Muscle of arm (tissue), 1 donor: ENCODE measurements at regions not wholly inside any gene's neighbourhood (a gene's known extent, or its start where the extent isn't known, plus 50 kb on each side); places are given as distances from the start of the nearest gene placed in this dataset.

ENCODE experiments used
- DNase-seq: peaks from one replicate; pipeline ENCODE4 v3.0.0-alpha.2; 2013

DNA sequence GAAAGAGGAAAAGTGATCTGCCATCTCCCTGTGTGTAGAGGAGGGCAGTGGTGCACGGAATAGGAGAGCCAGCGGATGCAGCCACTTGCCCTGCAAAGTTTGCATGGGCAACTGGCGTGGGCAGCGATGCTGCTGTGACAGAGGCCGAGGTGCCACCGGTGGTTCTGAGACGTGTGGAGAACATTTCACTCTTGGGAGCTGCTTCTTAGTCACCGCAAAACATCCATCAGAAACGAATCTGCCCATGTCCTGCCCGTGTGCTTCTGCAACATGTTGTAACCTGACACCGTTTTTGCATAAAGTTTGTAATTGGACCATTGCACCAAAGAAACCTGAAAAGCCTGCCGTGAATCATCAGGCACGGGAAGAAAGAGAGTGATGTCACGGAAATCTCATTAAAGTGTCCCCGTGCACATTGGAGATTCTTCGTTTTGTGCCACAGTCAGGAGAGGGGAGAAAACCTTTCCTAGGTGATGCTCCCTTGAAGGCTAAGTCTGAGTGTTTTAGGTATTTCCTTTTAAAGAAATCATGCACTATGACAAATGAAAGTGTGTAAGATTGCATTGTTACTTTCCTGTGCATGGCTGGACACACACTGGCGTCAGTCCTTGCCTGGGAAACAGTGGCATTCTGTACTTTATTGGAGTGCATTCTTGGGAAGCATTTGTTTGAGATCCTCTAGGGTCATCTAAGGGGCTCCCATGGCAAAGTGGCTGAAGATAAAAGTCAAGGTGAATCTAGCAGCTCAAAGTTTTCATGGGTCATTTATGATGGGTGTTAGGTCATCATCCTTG is 302.6 kb downstream of the KLF6 start:
- no peak for DNase-seq

DNA sequence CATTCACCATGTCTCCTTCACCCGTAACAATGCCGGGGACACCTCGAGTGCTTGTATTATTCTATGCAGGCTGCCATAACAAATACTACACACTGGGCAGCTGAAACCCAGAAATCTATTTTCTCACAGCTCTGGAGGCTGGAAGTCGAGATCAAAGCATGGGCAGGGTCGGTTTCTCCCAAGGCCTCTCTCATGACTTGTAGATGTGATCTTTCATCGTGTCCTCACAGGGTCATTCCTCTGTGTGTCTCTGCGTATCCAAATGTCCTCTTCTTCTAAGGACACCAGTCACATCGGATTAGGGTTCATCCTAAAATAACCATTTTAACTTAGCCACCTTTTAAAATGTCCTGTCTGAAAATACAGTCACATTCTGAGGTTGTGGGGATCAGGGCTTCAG is 303.5 kb downstream of the KLF6 start:
- no peak for DNase-seq

DNA sequence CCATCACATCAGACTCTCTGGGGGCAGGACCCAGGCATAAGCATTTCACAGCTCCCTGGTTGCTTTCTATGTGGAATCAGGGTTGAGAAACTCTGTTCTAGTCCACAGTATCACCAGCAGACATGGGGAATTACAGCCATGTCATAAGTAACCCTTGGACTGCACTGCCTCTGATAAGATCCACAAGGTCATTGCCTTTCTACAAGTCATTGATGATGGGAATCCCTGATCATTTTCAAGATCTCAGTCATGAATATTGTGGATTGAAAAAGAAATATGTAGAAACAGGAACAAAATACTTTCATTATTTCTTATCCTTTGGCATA is 304.1 kb downstream of the KLF6 start:
- no peak for DNase-seq

DNA sequence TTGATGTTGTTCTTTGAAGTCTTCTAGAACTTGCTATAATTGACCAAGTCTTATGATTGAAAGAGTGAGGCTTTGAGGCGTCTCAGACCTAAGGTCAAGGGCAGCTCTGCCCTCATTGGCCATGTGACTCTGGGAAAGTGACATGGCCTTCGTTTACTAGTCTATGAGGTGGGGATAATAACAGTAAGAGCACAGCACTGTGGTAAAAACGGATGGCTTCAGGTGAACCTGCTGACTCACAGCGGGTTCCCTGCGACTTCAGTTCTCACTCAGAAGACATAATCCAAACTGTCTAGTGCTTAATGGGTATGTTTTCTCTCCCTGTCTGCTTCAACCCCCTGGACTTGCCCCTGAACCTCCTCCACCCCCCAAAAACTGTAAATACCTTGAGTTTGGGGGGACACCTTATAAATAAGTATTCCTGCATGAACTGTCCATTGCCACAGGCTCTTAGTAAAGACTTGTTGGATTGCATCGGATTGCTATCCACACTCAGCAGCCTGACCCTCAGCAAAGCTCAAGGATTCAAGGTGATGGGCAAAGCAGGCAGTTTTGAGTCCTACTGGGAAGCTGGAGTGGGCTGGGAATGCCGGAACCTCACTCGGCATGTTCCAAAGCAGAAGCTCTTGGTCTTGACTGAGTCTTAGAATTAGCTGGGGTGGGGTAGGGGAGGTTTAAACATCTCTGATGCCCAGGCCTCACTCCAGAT is 304.6 kb downstream of the KLF6 start:
- no peak for DNase-seq

DNA sequence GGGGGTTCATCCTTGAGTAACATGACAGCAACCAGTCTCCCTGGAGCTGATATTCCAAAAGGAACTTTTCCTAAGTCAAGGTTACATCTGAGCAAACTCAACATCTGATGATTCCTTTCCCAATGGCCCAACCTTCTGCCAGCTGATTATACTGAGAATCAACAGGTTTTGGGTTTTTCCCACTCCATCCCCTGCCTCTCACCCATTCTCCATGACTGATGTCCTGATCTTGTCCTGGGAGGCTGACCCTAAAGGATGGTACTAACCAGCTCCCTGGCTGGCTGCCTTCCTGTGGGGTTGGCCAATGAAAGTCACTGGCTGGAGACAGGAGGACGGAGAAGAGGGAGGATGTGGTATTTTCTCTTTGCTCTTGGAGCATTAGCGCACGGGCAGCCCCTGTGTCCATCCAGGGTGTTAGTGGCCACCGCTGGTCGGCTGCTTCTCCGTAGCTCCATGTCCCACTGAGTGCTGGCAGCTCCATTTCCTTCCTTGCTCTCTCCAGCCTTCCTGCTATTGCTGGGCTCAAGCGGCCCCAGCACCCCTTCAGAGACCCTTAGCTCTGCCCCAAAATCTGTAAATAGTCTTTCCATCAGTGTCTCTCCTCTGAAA is 306.2 kb upstream of the PITRM1 start:
- no peak for DNase-seq

DNA sequence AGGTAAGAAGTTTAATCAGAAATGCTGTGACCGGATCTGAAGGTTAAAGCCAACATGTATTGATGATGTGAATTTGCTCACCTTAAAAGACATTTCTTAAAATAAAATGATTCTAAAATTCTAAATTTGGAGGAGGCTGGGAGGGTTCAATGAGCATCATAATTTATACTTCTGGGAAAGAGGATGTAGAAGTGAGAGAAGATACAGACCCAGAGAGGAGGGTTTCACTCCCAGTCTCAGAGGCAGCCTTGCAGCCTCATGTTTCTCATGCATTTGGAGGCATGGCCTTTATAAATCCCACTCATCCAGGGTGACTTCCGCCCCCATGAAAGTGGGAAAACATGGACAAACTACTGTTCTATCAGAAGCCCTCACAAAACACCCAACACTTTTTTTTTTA is 305.6 kb upstream of the PITRM1 start:
- no peak for DNase-seq

DNA sequence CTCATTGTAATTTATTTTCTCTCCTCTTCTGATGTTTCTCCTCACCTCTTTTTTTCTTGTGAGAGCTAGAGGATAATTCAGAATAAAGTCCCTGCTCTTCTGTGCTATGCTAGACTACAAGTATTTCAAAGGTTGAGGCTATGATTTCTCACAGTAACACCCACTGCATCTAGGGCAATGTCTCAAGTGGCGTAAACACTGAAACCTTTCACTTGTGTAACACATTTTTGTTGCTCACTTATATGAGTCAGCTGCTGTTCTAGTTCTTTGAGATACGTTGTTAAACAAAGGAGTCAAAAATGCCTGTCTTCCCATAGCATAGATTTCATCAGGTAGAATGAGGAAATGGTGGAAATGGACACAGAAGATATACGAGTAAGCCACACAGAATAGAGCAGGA is 305.1 kb upstream of the PITRM1 start:
- no peak for DNase-seq

DNA sequence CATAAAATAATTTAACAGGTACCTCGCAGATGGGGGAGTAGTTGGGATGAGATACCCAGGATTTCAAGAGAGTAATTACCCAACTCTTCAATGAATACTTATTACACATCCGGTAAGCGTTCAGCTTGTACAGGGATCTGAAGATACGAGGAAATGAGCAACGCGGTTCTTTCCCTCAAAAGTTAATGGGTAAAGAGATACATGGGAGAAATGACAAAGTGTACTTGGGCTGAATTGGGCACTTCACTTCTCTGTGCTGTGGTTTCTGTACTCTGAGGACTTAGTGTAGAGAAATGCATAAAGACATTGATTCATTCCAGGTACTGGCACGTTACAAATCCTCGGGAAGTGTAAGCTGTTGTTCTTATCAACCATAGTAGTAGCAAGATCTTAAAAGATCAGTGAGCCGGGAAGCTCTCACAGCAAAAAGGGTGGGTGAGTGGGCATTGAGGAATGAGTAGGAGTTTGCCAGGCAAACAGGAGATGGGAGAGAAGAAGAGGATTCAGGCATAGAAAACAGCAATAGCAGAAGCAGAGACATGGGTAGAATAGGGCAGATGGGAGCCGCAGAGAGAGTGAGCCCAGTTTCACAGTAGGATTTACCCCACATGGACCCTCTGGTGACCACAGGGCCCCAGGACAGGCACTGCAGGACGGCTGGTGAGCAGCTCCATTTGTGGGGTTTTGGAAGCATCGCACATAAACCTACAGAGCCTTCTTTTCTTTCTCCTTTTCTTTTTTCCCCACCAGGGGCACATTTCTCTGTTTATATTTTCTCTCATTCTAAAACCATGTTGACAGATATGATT is 304.3 kb upstream of the PITRM1 start:
- no peak for DNase-seq

GRCh38 chr10:3476186-3476585 is 303.6 kb upstream of the PITRM1 start:
- no peak for DNase-seq

DNA sequence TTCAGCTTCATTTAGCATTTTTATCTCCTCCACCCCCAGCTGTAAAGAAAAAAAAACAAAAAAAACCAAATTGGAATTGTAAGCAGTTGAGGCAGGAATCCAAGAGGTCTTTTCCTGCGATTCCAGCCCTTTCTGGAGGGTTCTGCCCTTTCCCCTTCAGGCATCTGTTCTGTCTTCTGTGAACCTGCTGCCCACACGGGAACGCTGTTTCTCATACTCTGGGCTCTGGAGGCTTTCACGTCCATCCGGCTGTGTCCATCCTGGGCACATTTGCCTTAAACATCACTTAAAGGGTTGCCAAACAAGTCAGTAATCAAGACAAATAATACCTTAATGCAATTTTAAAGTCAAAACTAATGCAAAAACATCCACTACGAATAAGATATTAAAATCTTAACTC is 302.8 kb upstream of the PITRM1 start:
- no peak for DNase-seq

DNA sequence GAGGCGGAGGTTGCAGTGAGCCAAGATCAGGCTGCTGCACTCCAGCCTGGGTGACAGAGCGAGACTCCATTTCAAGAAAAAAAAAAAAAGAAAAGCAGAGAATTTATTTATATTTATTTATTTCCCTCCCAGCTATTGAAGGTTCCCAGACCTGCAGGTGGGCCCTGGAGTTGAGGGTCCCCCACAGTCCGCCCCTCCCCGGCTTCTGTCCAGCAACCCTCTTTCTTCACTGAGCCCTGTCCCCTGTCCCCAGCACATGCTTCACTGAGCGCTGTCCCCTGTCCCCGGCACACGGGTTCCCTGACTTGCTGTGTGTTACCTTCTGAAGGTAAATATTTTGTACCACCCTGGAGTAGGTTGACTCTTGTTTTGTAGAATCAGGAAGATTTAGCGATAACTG is 301.7 kb upstream of the PITRM1 start:
- DNase-seq: no peak

DNA sequence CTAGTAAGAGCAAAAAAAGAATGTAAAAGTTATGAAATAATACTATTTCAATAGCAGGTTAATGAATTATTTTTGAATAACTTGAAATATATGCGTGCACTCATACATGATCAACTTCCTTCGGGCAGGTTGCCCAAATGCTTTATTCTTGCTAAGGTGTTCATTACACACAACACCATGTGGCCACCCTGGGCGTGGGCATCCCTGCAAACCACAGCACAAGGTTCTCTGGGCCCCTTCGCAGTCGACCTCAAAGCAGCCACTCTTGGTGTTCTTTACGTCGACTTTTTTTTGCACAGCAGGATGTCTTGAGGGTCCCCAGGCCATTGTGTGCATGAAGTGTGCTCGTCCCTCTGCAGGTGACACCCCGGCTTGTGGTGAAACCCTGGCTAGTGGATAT is 300.7 kb upstream of the PITRM1 start:
- DNase-seq: no peak

DNA sequence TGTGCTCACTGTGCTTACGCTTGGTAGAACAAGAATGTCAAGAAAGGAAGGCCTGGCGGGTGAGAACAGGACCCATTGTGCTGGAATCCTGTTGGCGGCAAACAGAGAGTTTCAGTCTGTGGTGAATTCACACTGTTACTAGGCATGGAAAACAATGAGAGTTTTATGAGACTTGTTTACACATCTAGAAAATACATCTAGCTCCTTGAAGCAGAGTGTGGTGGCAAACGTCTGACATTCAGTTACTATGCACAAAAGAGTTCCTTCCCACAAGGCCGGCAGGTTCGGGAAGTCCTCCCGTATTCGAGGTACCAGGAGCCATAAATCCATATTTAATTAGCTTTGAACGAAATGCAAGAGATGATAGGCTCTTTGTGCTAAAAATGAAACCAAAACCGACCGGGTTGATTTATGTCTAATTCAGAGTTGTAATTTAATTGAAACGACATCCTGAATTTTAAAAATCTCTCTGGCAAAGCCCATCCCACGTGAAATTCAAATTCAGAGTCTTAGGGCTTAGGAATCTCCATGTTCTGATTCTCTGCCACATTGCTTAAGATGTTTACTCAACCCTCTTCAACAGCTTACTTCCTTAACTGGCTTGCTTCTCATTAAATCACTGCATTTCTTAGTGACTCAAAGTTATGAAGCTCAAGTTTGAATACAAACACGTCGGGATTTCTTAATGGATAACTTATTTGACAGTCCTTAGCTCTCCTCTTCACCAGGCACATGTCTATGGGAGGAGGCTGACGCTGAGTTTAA is 299.9 kb upstream of the PITRM1 start:
- no peak for DNase-seq

DNA sequence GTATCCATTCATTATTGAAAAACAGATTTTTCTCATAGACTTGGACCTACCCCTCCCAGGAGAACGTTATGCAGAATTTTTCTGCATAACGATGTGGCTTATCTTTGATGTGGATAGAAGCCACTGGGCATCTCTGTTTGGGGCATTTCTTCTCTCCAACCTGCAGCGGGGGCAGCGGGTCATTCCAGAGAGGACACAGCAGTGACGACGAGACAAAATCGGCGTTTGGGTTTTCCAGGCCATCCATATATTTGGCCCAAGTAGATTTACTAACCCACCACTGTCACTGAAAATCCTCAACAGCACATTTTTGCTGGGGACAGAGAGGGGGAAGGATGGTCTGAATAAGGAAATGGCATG is 299.3 kb upstream of the PITRM1 start:
- no peak for DNase-seq

- no peak for DNase-seq
These were observed 298.9 kb upstream of the PITRM1 start for GRCh38 chr10:3471472-3471871.

- DNase-seq: no peak
These were observed 297.6 kb upstream of the PITRM1 start for GRCh38 chr10:3470191-3470590.

DNA sequence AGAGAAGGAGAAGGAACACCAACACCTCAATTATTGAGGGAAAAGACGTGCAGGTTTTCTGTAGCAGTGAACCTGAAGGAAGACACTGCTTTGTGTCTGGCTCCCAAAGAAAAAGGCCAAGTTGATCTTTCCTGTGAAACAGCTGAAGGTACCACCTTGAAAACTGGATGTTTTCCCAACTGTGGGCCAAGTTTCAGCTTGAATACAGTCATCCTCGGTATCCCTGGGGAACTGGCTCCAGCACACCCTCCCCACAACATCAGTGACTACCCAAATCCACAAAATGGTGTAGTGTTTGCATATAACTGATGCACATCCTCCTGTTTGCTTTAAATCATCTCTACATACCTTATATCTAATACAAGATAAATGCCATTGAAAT is 297.0 kb upstream of the PITRM1 start:
- no peak for DNase-seq

- DNase-seq: peak; percentile 85
These were observed 296.5 kb upstream of the PITRM1 start for GRCh38 chr10:3468919-3469638.

GRCh38 chr10:3467052-3467951 is 294.7 kb upstream of the PITRM1 start:
- peak; percentile 73 for DNase-seq

- no peak for DNase-seq
These were observed 292.9 kb upstream of the PITRM1 start for GRCh38 chr10:3465406-3465891.
